Neural crest cell (in vitro differentiated cells): ENCODE measurements at regions not wholly inside any gene's neighbourhood (a gene's known extent, or its start where the extent isn't known, plus 50 kb on each side); places are given as distances from the start of the nearest gene placed in this dataset.
"Not testable (repeated sequence)": the region's sequence is repeated elsewhere in the genome, so short reads cannot be mapped to it uniquely, and the experiment has no call there.

Source experiments
- DNase-seq: peaks from one replicate; pipeline ENCODE4 v3.0.0; 2021; ENCODE audit warnings: low read depth, mixed read lengths, low spot score
- H3K27ac Mint-ChIP-seq: one replicate; pipeline ENCODE4 v1.8.0; 2021; ENCODE audit warnings: mild to moderate bottlenecking, mixed read lengths; ENCODE audit not compliant: unreplicated experiment
- H3K27me3 Mint-ChIP-seq: 2 replicates; pipeline ENCODE4 v1.8.0; 2021; ENCODE audit warnings: low read depth, mild to moderate bottlenecking, mixed read lengths
- H3K36me3 Mint-ChIP-seq: 2 replicates; pipeline ENCODE4 v1.8.0; 2021; ENCODE audit warnings: low read depth, mild to moderate bottlenecking, mixed read lengths
- H3K4me1 Mint-ChIP-seq: 2 replicates; pipeline ENCODE4 v1.8.0; 2021; ENCODE audit warnings: mixed read lengths
- H3K4me3 Mint-ChIP-seq: one replicate; pipeline ENCODE4 v1.8.0; 2021; ENCODE audit warnings: mild to moderate bottlenecking, mixed read lengths
- H3K9me3 Mint-ChIP-seq: 2 replicates; pipeline ENCODE4 v1.8.0; 2021; ENCODE audit warnings: mixed read lengths
- CTCF ChIP-seq: fragments of 200-600 bp; sonication (generic); conservative IDR thresholded peaks from 2 replicates; pipeline ENCODE4 v1.5.0; 2021; ENCODE audit warnings: antibody characterized with exemption, mild to moderate bottlenecking

DNA sequence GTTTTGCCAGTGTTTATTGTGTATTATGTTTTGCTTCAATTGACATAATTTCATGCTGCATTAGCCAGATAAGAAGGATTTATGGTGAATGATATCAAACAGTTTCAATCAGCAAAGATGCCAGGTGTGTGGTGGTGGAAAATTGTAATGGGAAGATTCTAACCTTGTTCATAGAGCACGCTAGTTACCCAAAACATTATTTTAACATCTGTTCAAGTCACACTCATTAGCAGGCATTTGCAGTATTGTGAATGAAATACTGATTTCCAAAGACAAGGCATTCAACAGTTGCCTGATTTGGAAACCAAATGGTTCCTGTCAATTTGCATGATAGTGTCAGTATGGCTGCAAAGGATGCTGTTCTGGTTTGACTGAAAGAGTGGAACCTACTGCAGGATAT, 129.7 kb downstream of the EPC1 start:
- no peaks in the 10 kb centered on the region for H3K27me3 Mint-ChIP-seq
- no peaks in the 10 kb centered on the region for H3K4me1 Mint-ChIP-seq
- DNase-seq, result no peak
- H3K9me3 Mint-ChIP-seq, result peaks cover 12% of the 10 kb centered on the region
- no peak for TF ChIP-seq CTCF
- H3K36me3 Mint-ChIP-seq, result peaks cover 4% of the 10 kb centered on the region
- no peak overlapping the region for H3K27ac Mint-ChIP-seq
- H3K4me3 Mint-ChIP-seq, result no peak overlapping the region

DNA sequence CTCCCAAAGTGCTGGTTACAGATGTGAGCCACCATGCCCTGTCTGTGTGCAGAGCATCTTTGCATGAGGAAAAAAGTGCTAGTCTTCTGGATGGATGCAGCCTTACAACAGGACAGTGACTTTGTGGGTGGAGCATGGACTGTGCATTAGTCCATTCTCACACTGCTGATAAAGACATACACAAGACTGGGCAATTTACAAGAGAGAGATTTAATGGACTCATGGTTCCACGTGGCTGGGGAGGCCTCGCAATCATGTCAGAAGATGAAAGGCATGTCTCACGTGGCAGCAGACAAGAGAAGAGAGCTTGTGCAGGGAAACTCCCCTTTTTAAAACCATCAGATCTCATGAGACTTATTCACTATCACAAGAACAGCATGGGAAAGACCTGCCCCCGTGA, 133.1 kb downstream of the EPC1 start:
- not testable (repeated sequence) for H3K36me3 Mint-ChIP-seq, DNase-seq, H3K4me1 Mint-ChIP-seq

GRCh38 chr10:32211046-32211363, 136.0 kb downstream of the EPC1 start:
- no peak for DNase-seq
- H3K4me3 Mint-ChIP-seq, result no peak overlapping the region
- H3K27ac Mint-ChIP-seq, result no peak overlapping the region
- peaks cover 4% of the 10 kb centered on the region for H3K9me3 Mint-ChIP-seq
- H3K36me3 Mint-ChIP-seq, result peaks cover 2% of the 10 kb centered on the region
- H3K27me3 Mint-ChIP-seq, result no peaks in the 10 kb centered on the region
- TF ChIP-seq CTCF, result peak; percentile 9
- no peaks in the 10 kb centered on the region for H3K4me1 Mint-ChIP-seq

More for the DNA sequence above, 133.1 kb downstream of the EPC1 start:
- not testable (repeated sequence) for H3K9me3 Mint-ChIP-seq, H3K27ac Mint-ChIP-seq, H3K27me3 Mint-ChIP-seq, H3K4me3 Mint-ChIP-seq

- DNase-seq, result no peak
- H3K4me1 Mint-ChIP-seq, result no peaks in the 10 kb centered on the region
These were observed 136.5 kb downstream of the EPC1 start for GRCh38 chr10:32210306-32211045.

GRCh38 chr10:32208005-32208404, 139.0 kb downstream of the EPC1 start:
- H3K4me1 Mint-ChIP-seq, H3K4me3 Mint-ChIP-seq, H3K9me3 Mint-ChIP-seq, H3K27me3 Mint-ChIP-seq, DNase-seq, H3K27ac Mint-ChIP-seq, H3K36me3 Mint-ChIP-seq: not testable (repeated sequence)

More at GRCh38 chr10:32210306-32211045, 136.5 kb downstream of the EPC1 start:
- no peaks in the 10 kb centered on the region for H3K27me3 Mint-ChIP-seq
- H3K4me3 Mint-ChIP-seq, result no peak overlapping the region
- peaks cover 4% of the 10 kb centered on the region for H3K9me3 Mint-ChIP-seq
- peak; percentile 51 for TF ChIP-seq CTCF
- peaks cover 2% of the 10 kb centered on the region for H3K36me3 Mint-ChIP-seq
- no peak overlapping the region for H3K27ac Mint-ChIP-seq

GRCh38 chr10:32207544-32207943, 139.4 kb downstream of the EPC1 start:
- peaks cover 2% of the 10 kb centered on the region for H3K36me3 Mint-ChIP-seq
- H3K27ac Mint-ChIP-seq, result no peak overlapping the region
- DNase-seq, result no peak
- no peaks in the 10 kb centered on the region for H3K27me3 Mint-ChIP-seq
- peaks cover 9% of the 10 kb centered on the region for H3K9me3 Mint-ChIP-seq
- H3K4me3 Mint-ChIP-seq, result no peak overlapping the region
- no peaks in the 10 kb centered on the region for H3K4me1 Mint-ChIP-seq
- peak; percentile 71 for TF ChIP-seq CTCF
